Astrocyte of the cerebellum (primary cell): ENCODE measurements at regions not wholly inside any gene's neighbourhood (a gene's known extent, or its start where the extent isn't known, plus 50 kb on each side); places are given as distances from the start of the nearest gene placed in this dataset.

Source experiments
- DNase-seq: peaks from one replicate; pipeline ENCODE4 v3.0.0-alpha.2; 2011; ENCODE audit warnings: low read depth
- H3K4me3 ChIP-seq: 2 replicates; pipeline ENCODE4 v1.5.1; 2011; ENCODE audit warnings: mild to moderate bottlenecking, low read depth, low read length, moderate library complexity
- CTCF ChIP-seq: IDR thresholded peaks from 2 replicates; pipeline ENCODE4 v1.5.1; 2012; ENCODE audit warnings: low read length, low read depth, moderate library complexity, mild to moderate bottlenecking; ENCODE audit errors: missing control alignments
- in situ Hi-C: cut with HindIII; loops from 2 replicates; pipeline ENCODE4 v1.10.0; 2017; ENCODE audit warnings: low sequenced_read_pairs

- in situ Hi-C loops, result no loop called here
- no peak for TF ChIP-seq CTCF
- H3K4me3 ChIP-seq, result no peak overlapping the region
- DNase-seq, result no peak
These were observed 243.8 kb upstream of the ZNF462 start for GRCh38 chr9:106619211-106619610.

GRCh38 chr9:106620081-106620480, 242.9 kb upstream of the ZNF462 start:
- in situ Hi-C loops, result no loop called here
- H3K4me3 ChIP-seq, result no peak overlapping the region
- no peak for TF ChIP-seq CTCF
- DNase-seq, result no peak

- DNase-seq, result no peak
- no peak overlapping the region for H3K4me3 ChIP-seq
- no peak for TF ChIP-seq CTCF
- in situ Hi-C loops, result no loop called here
These were observed 242.1 kb upstream of the ZNF462 start for GRCh38 chr9:106620866-106621265.

GRCh38 chr9:106621313-106622163, 241.4 kb upstream of the ZNF462 start:
- H3K4me3 ChIP-seq, result no peak overlapping the region
- in situ Hi-C loops, result no loop called here
- no peak for DNase-seq
- no peak for TF ChIP-seq CTCF

GRCh38 chr9:106622164-106622487, 240.8 kb upstream of the ZNF462 start:
- no peak for TF ChIP-seq CTCF
- DNase-seq, result peak; percentile 4
- no peak overlapping the region for H3K4me3 ChIP-seq
- in situ Hi-C loops, result no loop called here

GRCh38 chr9:106623558-106623957, 239.4 kb upstream of the ZNF462 start:
- H3K4me3 ChIP-seq, result no peak overlapping the region
- in situ Hi-C loops, result no loop called here
- no peak for DNase-seq
- TF ChIP-seq CTCF, result no peak
